M059J (cell line): ENCODE measurements at regions not wholly inside any gene's neighbourhood (a gene's known extent, or its start where the extent isn't known, plus 50 kb on each side); places are given as distances from the start of the nearest gene placed in this dataset.
A peak's percentile ranks its signal among the peaks of the same experiment; 100 is the strongest.

Source experiments
- DNase-seq: peaks from one replicate; pipeline ENCODE4 v3.0.0-alpha.2; 2012; ENCODE audit warnings: low read depth

GRCh38 chr13:57438072-57438471 is 193.5 kb upstream of the PCDH17 start:
- DNase-seq, result no peak

GRCh38 chr13:57443494-57443893 is 188.1 kb upstream of the PCDH17 start:
- DNase-seq, result no peak

- no peak for DNase-seq
These were observed 181.2 kb upstream of the PCDH17 start for GRCh38 chr13:57450356-57450755.

GRCh38 chr13:57452228-57452627 is 179.3 kb upstream of the PCDH17 start:
- no peak for DNase-seq

GRCh38 chr13:57470491-57470890 is 161.1 kb upstream of the PCDH17 start:
- DNase-seq, result no peak

GRCh38 chr13:57491318-57491717 is 140.2 kb upstream of the PCDH17 start:
- DNase-seq, result no peak

GRCh38 chr13:57507752-57508463 is 123.6 kb upstream of the PCDH17 start:
- no peak for DNase-seq

GRCh38 chr13:57511603-57512002 is 119.9 kb upstream of the PCDH17 start:
- DNase-seq, result no peak

GRCh38 chr13:57527114-57527735 is 104.3 kb upstream of the PCDH17 start:
- DNase-seq, result no peak

- DNase-seq, result no peak
These were observed 100.3 kb upstream of the PCDH17 start for GRCh38 chr13:57531256-57531655.

GRCh38 chr13:57546942-57547341 is 84.6 kb upstream of the PCDH17 start:
- no peak for DNase-seq

- no peak for DNase-seq
These were observed 79.1 kb upstream of the PCDH17 start for GRCh38 chr13:57552437-57552836.

- DNase-seq, result no peak
These were observed 77.6 kb upstream of the PCDH17 start for GRCh38 chr13:57553932-57554331.

GRCh38 chr13:57558051-57558467 is 73.5 kb upstream of the PCDH17 start:
- no peak for DNase-seq

- DNase-seq, result no peak
These were observed 62.7 kb upstream of the PCDH17 start for GRCh38 chr13:57568865-57569264.

GRCh38 chr13:57569986-57570385 is 61.6 kb upstream of the PCDH17 start:
- peak; percentile 3 for DNase-seq
